Endothelial cell of umbilical vein (primary cell): ENCODE measurements at regions not wholly inside any gene's neighbourhood (a gene's known extent, or its start where the extent isn't known, plus 50 kb on each side); places are given as distances from the start of the nearest gene placed in this dataset.

Source experiments
- BruUV-seq: library from RNA; stranded (reverse); fragments of 400-500 nt; replicated peaks from 2 replicates; lab custom pipeline; 2021; lab: Mats Ljungman, UMichigan
- CTCF ChIA-PET: fragments of 300-600, 350-600 bp; sonication (Branson Sonifier 250); formaldehyde crosslinking; loops from one replicate; lab custom pipeline; 2021; ENCODE audit warnings: antibody characterized with exemption, inconsistent platforms; lab: Charles Lee
- POLR2A ChIA-PET: fragments of 300-600, 350-600 bp; sonication (Branson Sonifier 250); formaldehyde crosslinking; loops from one replicate; lab custom pipeline; 2021; ENCODE audit warnings: antibody characterized with exemption, inconsistent platforms; lab: Charles Lee
- DNase-seq: peaks from one replicate; pipeline ENCODE4 v3.0.0-alpha.2; 2011; ENCODE audit warnings: low read depth, low spot score
- FAIRE-seq: peaks from 2 replicates; lab custom pipeline; 2011; peaks lifted over from hg19 to GRCh38; lab: Jason Lieb, UNC
- H2AFZ ChIP-seq: 2 replicates; pipeline ENCODE4 v1.6.0; 2012; ENCODE audit warnings: low read depth, low read length, control low read depth, inconsistent platforms
- H3K27ac ChIP-seq: 2 replicates; pipeline ENCODE4 v1.5.1; 2011; ENCODE audit warnings: low read depth, mild to moderate bottlenecking, control low read depth, low read length, moderate library complexity; ENCODE audit not compliant: insufficient read depth
- H3K27me3 ChIP-seq, 2 experiments: 2 replicates each; pipeline versions ENCODE4 v1.6.0 to v1.6.1; 2011; ENCODE audit warnings: low read length in 2 of 2, mixed read lengths in 1 of 2; ENCODE audit not compliant: control insufficient read depth in 2 of 2, insufficient read depth in 2 of 2
- H3K36me3 ChIP-seq, 2 experiments: 2 replicates in 1 of 2; 3 replicates in 1 of 2; pipeline ENCODE4 v1.5.1; 2011; ENCODE audit warnings: low read length in 2 of 2, mild to moderate bottlenecking in 1 of 2, moderate library complexity in 1 of 2; ENCODE audit not compliant: control insufficient read depth in 2 of 2, insufficient read depth in 2 of 2; ENCODE audit errors: extremely low read depth in 1 of 2
- H3K4me1 ChIP-seq: 3 replicates; pipeline ENCODE4 v1.5.1; 2011; ENCODE audit warnings: mild to moderate bottlenecking, low read length; ENCODE audit not compliant: control insufficient read depth, insufficient read depth; ENCODE audit errors: extremely low read depth
- H3K4me2 ChIP-seq: 2 replicates; pipeline ENCODE4 v1.6.1; 2011; ENCODE audit warnings: low read length, control low read depth, mixed read lengths; ENCODE audit not compliant: insufficient read depth
- H3K4me3 ChIP-seq, 3 experiments: fragments of 200-600 bp in 1 of 3; sonication (generic), shearing (Covaris generic) in 1 of 3; replicated peaks in 1 of 3; 2 replicates each; pipeline ENCODE4 v1.5.1; 2011 to 2016; ENCODE audit warnings: control low read depth in 3 of 3, low read length in 3 of 3, mild to moderate bottlenecking in 2 of 3, inconsistent platforms in 1 of 3, low read depth in 1 of 3, moderate library complexity in 1 of 3; ENCODE audit not compliant: insufficient read depth in 1 of 3
- H3K79me2 ChIP-seq: 2 replicates; pipeline ENCODE4 v1.6.0; 2012; ENCODE audit warnings: low read length, inconsistent platforms; ENCODE audit not compliant: control insufficient read depth, insufficient read depth
- H3K9ac ChIP-seq: replicated peaks from 2 replicates; pipeline ENCODE3; 2011; ENCODE audit warnings: low read length, control low read depth; ENCODE audit not compliant: insufficient read depth; ENCODE audit errors: extremely low read depth
- H3K9me1 ChIP-seq: replicated peaks from 3 replicates; pipeline ENCODE4 v1.6.0; 2011; ENCODE audit warnings: mild to moderate bottlenecking, low read length; ENCODE audit not compliant: control insufficient read depth, insufficient read depth; ENCODE audit errors: extremely low read depth
- H3K9me3 ChIP-seq: replicated peaks from 2 replicates; pipeline ENCODE4 v1.5.1; 2012; ENCODE audit warnings: low read length, inconsistent platforms; ENCODE audit not compliant: control insufficient read depth, insufficient read depth
- H4K20me1 ChIP-seq: replicated peaks from 2 replicates; pipeline ENCODE3; 2011; ENCODE audit warnings: mild to moderate bottlenecking, low read length; ENCODE audit not compliant: control insufficient read depth, insufficient read depth; ENCODE audit errors: extremely low read depth
- EZH2 ChIP-seq: IDR thresholded peaks from 2 replicates; pipeline ENCODE4 v1.6.1; 2012; ENCODE audit warnings: borderline replicate concordance, low read depth, mild to moderate bottlenecking, moderate library complexity, low read length, inconsistent platforms; ENCODE audit not compliant: severe bottlenecking
- FOS ChIP-seq: IDR thresholded peaks from 2 replicates; pipeline ENCODE4 v1.6.1; 2011; ENCODE audit warnings: mild to moderate bottlenecking, low read length, moderate library complexity, borderline replicate concordance; ENCODE audit not compliant: insufficient read depth
- GATA2 ChIP-seq: IDR thresholded peaks from 2 replicates; pipeline ENCODE4 v1.7.0; 2011; ENCODE audit warnings: low read depth, mild to moderate bottlenecking, moderate library complexity, mixed read lengths, low read length; ENCODE audit not compliant: insufficient read length, insufficient read depth
- JUN ChIP-seq: IDR thresholded peaks from 2 replicates; pipeline ENCODE4 v1.6.1; 2011; ENCODE audit warnings: borderline replicate concordance, low read depth; ENCODE audit not compliant: insufficient read length, insufficient read depth
- MYC ChIP-seq: IDR thresholded peaks from one replicate; pipeline ENCODE4 v1.6.1; 2011; ENCODE audit warnings: mild to moderate bottlenecking, low read depth, low read length
- POLR2A ChIP-seq: IDR thresholded peaks from 2 replicates; pipeline ENCODE4 v1.6.1; 2012; ENCODE audit warnings: low read depth, mild to moderate bottlenecking, control low read depth, low read length
- POLR2AphosphoS5 ChIP-seq: IDR thresholded peaks from 2 replicates; pipeline ENCODE4 v1.6.1; 2012; ENCODE audit warnings: low read depth, mild to moderate bottlenecking, control low read depth, low read length, moderate library complexity; ENCODE audit not compliant: insufficient read depth
- dilution Hi-C: fragments of 300-500 bp; cut with MboI; formaldehyde crosslinking; loops from one replicate; pipeline ENCODE4 v1.15.0; 2019; ENCODE audit warnings: low sequenced_read_pairs; ENCODE audit not compliant: extremely low pct_ligation_motif_present
- intact Hi-C: fragments of 100-400 bp; cut with micrococcal nuclease; formaldehyde crosslinking; loops from one replicate; pipeline ENCODE4 v1.10.0; 2022
- TF ChIP-seq, protein P1 (sequence below), 2 donors: IDR thresholded peaks; 1 replicate in 1 of 2; 2 replicates in 1 of 2; pipeline ENCODE4 v1.5.1; 2011; ENCODE audit warnings: low read length in 2 of 2, mild to moderate bottlenecking in 2 of 2, moderate library complexity in 2 of 2, control low read depth in 1 of 2, inconsistent platforms in 1 of 2, low read depth in 1 of 2; ENCODE audit not compliant: insufficient read depth in 1 of 2; ENCODE audit errors: extremely low read depth in 1 of 2
- TF ChIP-seq, protein P2 (sequence below): IDR thresholded peaks from 2 replicates; pipeline ENCODE4 v1.6.1; 2011; ENCODE audit not compliant: insufficient read depth, insufficient read length

DNA sequence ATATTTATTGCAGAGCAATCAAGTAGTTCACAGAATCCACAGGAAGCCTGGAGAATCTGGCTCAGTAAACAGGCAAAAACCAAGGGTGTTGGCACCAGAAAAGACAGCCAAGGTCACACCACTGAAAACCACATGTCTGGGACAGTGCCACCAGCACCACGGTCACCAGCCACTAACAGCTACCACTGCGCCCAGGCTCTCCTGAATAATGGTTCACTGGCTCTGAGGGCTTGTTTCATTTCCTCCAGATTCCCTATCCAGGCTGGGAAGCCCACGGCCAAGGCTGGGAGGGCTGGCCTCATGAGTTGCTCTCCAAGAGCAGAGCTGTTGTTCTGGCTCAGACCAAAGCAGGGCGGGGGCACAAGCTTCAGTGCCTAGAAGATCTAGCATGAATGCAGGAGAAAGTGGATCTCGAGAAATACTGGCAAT lies 54.5 kb upstream of the PTGFRN start:
- dilution Hi-C loops: no loop called here

More for the DNA sequence above, 54.5 kb upstream of the PTGFRN start:
- Histone ChIP-seq H3K79me2 (no peaks in the 10 kb centered on the region), H3K9me1 (no peaks in the 10 kb centered on the region), H3K27me3 (no peaks in the 10 kb centered on the region), H3K4me3 (no peak overlapping the region), H2AFZ (peak overlapping the region; percentile 84), H3K27ac (no peak overlapping the region), H3K36me3 (no peaks in the 10 kb centered on the region), H3K4me1 (peaks cover 24% of the 10 kb centered on the region), H4K20me1 (no peaks in the 10 kb centered on the region), H3K9ac (no peak overlapping the region), H3K4me2 (no peak overlapping the region), H3K9me3 (no peaks in the 10 kb centered on the region)
- ChIA-PET POLR2A (no interaction called here), CTCF (interaction anchor here (1.4 to 1.7 kb wide), 4 partner anchors 27 to 118 kb away, joined by 3 to 6 read pairs (median 4); no protein-coding TSS in a partner anchor)
- BruUV-seq: no TSS peak
- intact Hi-C loops: loop anchor here (10.0 kb wide), 1 partner anchor 280 kb away; the partner anchor contains the start of gene CD58
- DNase-seq (peak; percentile 21), FAIRE-seq (no peak)
- TF ChIP-seq JUN: no peak
- no peak for TF ChIP-seq POLR2AphosphoS5
- TF ChIP-seq EZH2: no peak
- no peak for TF ChIP-seq MYC
- TF ChIP-seq FOS: no peak
- TF ChIP-seq GATA2: no peak
- no peak for TF ChIP-seq POLR2A
- TF ChIP-seq, protein P1, sequence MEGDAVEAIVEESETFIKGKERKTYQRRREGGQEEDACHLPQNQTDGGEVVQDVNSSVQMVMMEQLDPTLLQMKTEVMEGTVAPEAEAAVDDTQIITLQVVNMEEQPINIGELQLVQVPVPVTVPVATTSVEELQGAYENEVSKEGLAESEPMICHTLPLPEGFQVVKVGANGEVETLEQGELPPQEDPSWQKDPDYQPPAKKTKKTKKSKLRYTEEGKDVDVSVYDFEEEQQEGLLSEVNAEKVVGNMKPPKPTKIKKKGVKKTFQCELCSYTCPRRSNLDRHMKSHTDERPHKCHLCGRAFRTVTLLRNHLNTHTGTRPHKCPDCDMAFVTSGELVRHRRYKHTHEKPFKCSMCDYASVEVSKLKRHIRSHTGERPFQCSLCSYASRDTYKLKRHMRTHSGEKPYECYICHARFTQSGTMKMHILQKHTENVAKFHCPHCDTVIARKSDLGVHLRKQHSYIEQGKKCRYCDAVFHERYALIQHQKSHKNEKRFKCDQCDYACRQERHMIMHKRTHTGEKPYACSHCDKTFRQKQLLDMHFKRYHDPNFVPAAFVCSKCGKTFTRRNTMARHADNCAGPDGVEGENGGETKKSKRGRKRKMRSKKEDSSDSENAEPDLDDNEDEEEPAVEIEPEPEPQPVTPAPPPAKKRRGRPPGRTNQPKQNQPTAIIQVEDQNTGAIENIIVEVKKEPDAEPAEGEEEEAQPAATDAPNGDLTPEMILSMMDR (IDR thresholded peaks at IDR 0.05; ENCODE audit: extremely low read depth in 1 of 2, insufficient read depth in 1 of 2, low read depth in 1 of 2, low read length in 2 of 2): no peak
- TF ChIP-seq, protein P2, sequence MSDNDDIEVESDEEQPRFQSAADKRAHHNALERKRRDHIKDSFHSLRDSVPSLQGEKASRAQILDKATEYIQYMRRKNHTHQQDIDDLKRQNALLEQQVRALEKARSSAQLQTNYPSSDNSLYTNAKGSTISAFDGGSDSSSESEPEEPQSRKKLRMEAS: no peak
